Activated T-helper 17 cell treated with anti-CD3 and anti-CD28 coated beads, Interleukin-2, amount 50 U/mL, for 72 hours (primary cell): ENCODE measurements at regions not wholly inside any gene's neighbourhood (a gene's known extent, or its start where the extent isn't known, plus 50 kb on each side); places are given as distances from the start of the nearest gene placed in this dataset.

Experiments
- ATAC-seq: fragments of 150-1000 bp; cut with Tn5 transposase; replicated peaks from 2 replicates; pipeline ENCODE4 v1.10.0; 2021; ENCODE audit warnings: mild to moderate bottlenecking, moderate library complexity
- H3K27ac Mint-ChIP-seq: one replicate; pipeline ENCODE4 v1.8.0; 2022; ENCODE audit warnings: mixed read lengths
- H3K27me3 Mint-ChIP-seq: one replicate; pipeline ENCODE4 v1.8.0; 2022; ENCODE audit warnings: mixed read lengths
- H3K36me3 Mint-ChIP-seq: one replicate; pipeline ENCODE4 v1.8.0; 2022; ENCODE audit warnings: low read depth, mild to moderate bottlenecking, mixed read lengths
- H3K4me1 Mint-ChIP-seq: one replicate; pipeline ENCODE4 v1.8.0; 2022; ENCODE audit warnings: mixed read lengths
- H3K4me3 Mint-ChIP-seq: one replicate; pipeline ENCODE4 v1.8.0; 2022; ENCODE audit warnings: mild to moderate bottlenecking, mixed read lengths
- H3K9me3 Mint-ChIP-seq: one replicate; pipeline ENCODE4 v1.8.0; 2022; ENCODE audit warnings: mixed read lengths

DNA sequence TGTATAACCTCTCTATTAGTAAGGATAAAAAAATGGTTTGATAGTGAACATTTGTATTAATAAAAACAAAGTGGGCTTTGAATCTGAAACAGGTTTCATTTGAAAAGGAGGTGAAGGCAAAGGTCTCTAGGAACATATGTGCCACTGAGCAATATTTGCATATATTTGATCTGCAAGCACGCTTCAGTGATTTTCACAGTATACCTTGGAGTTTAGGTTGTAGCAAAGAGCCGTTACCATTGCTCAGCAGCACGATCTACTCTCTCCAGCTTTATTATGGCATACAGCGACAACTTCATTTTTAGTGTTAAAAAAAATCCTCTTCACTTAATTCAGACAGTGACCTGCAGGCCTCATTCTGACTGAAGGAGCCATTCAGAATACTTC is 75.8 kb upstream of the ZEB2 start:
- H3K36me3 Mint-ChIP-seq = no peaks in the 10 kb centered on the region

DNA sequence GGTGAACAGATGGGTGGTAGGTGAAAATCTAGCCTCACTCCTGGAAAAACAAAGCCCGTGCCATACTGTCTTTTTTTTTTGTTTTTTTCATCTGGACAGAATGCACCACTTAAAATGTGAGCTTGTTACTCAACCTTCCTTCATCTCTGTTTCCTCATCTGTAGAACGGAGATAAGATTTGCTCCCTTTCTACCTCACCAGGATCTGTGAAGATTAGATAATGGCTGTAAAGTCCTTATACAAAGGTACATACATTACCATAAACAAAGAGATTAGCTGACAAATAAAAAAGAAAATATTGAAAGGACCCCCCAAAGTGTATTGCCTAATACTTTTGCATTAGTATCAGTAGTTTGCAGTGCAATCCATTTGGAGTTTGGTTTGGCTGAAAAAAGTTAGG is 75.4 kb upstream of the ZEB2 start:
- Mint-ChIP-seq H3K27ac (no peak overlapping the region), H3K36me3 (no peaks in the 10 kb centered on the region), H3K9me3 (no peaks in the 10 kb centered on the region), H3K4me3 (no peak overlapping the region), H3K4me1 (peaks cover 5% of the 10 kb centered on the region), H3K27me3 (peaks cover 12% of the 10 kb centered on the region)
- ATAC-seq = no peak

More for the DNA sequence above, 75.8 kb upstream of the ZEB2 start:
- peaks cover 16% of the 10 kb centered on the region for H3K27me3 Mint-ChIP-seq
- H3K4me3 Mint-ChIP-seq = no peak overlapping the region
- H3K27ac Mint-ChIP-seq = no peak overlapping the region
- no peaks in the 10 kb centered on the region for H3K9me3 Mint-ChIP-seq
- peaks cover 5% of the 10 kb centered on the region for H3K4me1 Mint-ChIP-seq
- ATAC-seq = no peak

DNA sequence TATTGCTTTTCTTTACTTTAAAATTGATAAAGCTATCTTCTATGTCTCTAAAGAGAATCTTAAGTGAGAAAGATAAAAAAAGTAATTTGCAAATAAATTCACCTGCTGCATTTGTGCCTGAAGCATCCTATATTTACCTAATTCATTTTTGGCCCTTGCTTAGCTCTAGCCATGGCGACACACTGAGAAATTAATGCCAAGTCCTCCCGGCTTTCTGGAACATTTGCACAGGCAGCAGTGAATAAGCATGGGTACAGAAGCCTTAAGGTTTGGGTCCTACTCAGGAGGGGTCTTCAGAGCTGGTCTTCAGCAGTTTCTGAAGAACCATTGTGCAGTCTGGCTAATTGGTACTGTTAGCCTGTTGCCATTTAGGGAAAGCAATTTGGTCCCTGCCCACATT is 73.9 kb upstream of the ZEB2 start:
- Mint-ChIP-seq H3K9me3 (no peaks in the 10 kb centered on the region), H3K4me3 (no peak overlapping the region), H3K27me3 (peaks cover 9% of the 10 kb centered on the region), H3K27ac (no peak overlapping the region), H3K4me1 (peaks cover 5% of the 10 kb centered on the region), H3K36me3 (no peaks in the 10 kb centered on the region)
- no peak for ATAC-seq

DNA sequence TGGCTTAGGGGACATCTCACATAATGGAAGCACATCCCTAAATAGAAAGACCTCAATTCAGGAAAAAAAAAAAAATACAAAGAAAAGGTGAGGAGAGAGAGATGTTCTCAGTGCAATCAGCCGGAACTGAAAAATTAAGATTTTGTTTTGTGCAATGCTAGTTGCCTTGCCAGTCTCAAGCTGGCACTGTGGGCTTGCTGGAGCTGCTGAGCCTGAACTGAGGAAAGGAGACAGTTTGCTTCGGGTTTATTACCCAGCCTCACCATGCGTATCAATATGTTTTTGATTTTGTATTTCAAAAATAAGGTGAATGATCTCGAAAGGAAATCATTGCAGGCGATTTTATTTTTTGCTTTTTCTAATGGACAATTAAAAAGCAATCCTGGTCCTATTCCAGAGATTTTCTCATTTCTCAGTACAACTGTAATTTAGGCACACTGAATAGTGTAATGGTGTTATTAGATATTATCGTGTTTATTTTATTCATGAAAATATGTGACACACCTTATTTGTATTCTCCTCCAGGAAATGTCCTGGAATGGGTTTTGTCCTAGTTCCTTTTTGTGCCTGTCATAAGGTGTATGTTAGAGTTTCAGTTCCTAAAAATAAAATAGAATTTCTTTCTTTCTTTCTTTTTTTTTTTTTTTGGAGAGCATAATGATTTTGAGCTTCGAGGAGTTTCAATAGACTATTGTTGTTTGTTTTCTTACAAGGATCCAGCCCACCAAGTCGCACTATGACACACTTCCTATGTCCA is 72.8 kb upstream of the ZEB2 start:
- no peaks in the 10 kb centered on the region for H3K36me3 Mint-ChIP-seq
- peaks cover 7% of the 10 kb centered on the region for H3K27me3 Mint-ChIP-seq
- no peak for ATAC-seq
- no peaks in the 10 kb centered on the region for H3K9me3 Mint-ChIP-seq
- H3K4me3 Mint-ChIP-seq = no peak overlapping the region
- H3K27ac Mint-ChIP-seq = no peak overlapping the region
- H3K4me1 Mint-ChIP-seq = peaks cover 5% of the 10 kb centered on the region

DNA sequence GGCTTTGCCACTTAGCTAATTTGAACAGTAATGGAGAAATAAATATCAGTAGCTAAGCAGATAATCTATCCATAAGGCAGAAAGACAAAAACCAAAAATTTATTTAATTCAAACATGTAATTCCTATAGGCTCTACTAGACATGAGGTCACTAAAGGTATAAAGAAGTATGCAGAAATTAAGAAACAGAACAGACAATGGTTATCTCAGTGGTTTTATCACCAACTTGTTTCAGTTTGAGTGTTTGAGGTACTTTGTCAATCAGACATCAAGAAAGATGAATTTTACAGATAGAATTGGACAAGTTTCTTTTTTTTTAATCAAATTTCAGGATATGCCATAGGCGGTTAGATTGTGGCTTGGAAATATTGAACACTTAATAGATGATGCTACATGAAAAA is 67.4 kb upstream of the ZEB2 start:
- H3K27me3 Mint-ChIP-seq = peaks cover 10% of the 10 kb centered on the region
- H3K4me3 Mint-ChIP-seq = no peak overlapping the region
- no peak overlapping the region for H3K27ac Mint-ChIP-seq
- ATAC-seq = no peak
- H3K4me1 Mint-ChIP-seq = peaks cover 6% of the 10 kb centered on the region
- no peaks in the 10 kb centered on the region for H3K36me3 Mint-ChIP-seq
- no peaks in the 10 kb centered on the region for H3K9me3 Mint-ChIP-seq

DNA sequence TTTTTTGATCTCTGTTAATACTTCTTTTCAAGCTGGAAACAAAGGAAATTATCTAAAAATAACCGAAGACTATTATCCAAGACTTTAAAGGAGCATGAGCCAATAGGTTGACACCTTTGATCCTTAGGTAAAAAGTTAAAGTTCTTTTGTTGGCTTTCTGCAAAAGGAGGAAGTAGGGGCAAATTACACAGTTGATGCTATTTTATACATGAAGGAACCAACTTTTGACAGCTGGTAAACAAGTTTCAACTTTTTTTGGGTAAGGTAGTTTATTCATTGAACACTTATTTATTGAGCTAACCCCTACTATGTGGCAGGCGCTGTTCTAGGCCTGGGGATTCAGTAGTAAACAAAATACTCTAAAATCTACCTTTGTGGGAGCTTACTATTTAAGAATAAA is 66.6 kb upstream of the ZEB2 start:
- Mint-ChIP-seq H3K9me3 (no peaks in the 10 kb centered on the region), H3K4me3 (no peak overlapping the region), H3K27ac (no peak overlapping the region), H3K36me3 (no peaks in the 10 kb centered on the region), H3K4me1 (peaks cover 6% of the 10 kb centered on the region), H3K27me3 (peaks cover 10% of the 10 kb centered on the region)
- no peak for ATAC-seq

DNA sequence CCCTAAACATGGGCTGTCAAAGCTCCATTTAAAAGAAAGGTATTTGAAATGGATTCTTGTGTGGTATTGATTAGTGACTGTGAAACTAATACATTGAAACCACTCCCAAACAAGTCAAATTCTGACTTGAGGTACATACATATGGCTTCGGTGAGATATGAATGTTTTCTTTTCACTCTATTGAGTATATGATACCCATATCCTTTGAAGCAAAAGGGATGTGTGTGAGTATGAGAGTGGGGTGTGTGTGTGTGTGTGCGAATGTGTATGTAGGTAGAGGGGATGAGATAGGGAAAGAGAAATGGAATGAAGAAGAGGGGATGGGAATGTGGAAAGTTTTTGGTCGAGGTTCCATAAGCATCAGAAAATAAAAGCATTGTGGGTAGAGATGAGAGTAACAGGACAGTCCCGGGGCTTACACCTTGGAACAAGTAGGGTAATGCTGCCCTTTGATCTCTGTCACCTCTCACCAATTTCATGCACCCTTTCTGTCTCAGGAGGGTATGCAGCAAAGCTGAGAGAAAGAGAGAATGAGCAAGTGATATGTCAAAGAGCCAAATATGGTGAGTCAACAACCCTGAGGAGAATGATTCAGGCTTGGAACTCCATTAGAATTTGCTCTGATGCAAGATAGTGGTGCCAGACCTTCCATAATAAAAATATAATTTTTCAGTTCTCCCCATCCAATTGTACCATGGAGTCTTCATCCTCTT is 64.0 kb upstream of the ZEB2 start:
- no peaks in the 10 kb centered on the region for H3K9me3 Mint-ChIP-seq
- H3K4me3 Mint-ChIP-seq = peak overlapping the region; percentile 2
- ATAC-seq = peak; percentile 90
- H3K4me1 Mint-ChIP-seq = peaks cover 6% of the 10 kb centered on the region
- H3K27me3 Mint-ChIP-seq = peaks cover 10% of the 10 kb centered on the region
- no peaks in the 10 kb centered on the region for H3K36me3 Mint-ChIP-seq
- no peak overlapping the region for H3K27ac Mint-ChIP-seq

DNA sequence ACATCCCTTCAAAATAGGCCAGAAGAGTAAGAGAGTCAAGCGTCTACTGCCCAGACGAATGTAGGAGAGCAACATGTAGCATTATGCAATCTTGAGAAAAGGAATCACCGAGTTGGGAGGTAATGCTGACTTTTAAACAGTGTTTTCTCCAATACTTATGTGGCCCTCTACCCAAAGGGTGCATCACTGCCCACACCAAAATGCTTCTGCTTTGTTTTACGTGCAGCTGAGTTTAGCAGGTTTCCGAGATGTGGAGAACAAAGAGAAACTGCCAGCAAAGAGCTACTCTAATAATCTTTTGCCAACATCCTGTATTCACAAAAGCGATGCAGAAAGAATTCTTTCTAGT is 63.4 kb upstream of the ZEB2 start:
- peak overlapping the region; percentile 2 for H3K4me3 Mint-ChIP-seq
- no peak overlapping the region for H3K27ac Mint-ChIP-seq
- ATAC-seq = no peak
- peaks cover 10% of the 10 kb centered on the region for H3K27me3 Mint-ChIP-seq
- H3K36me3 Mint-ChIP-seq = no peaks in the 10 kb centered on the region
- no peaks in the 10 kb centered on the region for H3K9me3 Mint-ChIP-seq
- H3K4me1 Mint-ChIP-seq = peaks cover 6% of the 10 kb centered on the region

DNA sequence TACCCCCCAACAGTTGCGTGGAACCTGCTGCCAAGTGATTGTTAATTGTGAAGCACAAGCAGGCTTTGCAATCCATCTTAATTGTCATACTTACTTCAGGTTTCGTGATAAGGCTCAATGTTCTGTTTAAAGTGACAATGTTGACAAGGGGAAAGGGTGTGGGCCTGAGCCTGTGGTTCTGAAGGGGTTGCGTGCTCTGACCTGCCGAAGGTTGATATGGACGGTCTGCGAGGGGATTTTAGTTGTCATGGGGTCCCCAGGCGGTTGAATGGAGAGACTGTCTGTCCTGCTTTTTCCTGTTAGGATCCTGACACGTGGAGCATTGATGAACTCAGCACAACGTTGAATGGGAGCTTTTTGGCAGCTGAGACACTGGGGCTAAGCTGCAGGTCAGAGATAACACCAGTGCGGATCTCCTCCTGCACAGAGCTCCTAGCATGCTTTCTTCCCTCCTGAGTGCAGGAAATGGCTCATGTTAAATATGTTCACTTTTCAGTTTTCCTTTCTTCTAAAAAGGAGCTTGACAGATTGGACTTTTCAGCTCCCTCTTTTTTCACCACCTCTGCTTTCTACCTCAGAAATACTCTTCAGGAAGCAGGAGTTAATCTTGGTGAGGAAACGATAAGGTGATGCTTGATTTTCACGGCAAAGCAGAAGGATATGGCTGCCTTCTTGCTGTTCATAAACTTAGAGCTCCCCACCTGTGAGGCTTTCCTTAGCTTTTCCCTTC is 62.9 kb upstream of the ZEB2 start:
- Mint-ChIP-seq H3K27me3 (peaks cover 10% of the 10 kb centered on the region), H3K4me1 (peaks cover 6% of the 10 kb centered on the region), H3K27ac (no peak overlapping the region), H3K9me3 (no peaks in the 10 kb centered on the region), H3K4me3 (no peak overlapping the region), H3K36me3 (no peaks in the 10 kb centered on the region)
- no peak for ATAC-seq

DNA sequence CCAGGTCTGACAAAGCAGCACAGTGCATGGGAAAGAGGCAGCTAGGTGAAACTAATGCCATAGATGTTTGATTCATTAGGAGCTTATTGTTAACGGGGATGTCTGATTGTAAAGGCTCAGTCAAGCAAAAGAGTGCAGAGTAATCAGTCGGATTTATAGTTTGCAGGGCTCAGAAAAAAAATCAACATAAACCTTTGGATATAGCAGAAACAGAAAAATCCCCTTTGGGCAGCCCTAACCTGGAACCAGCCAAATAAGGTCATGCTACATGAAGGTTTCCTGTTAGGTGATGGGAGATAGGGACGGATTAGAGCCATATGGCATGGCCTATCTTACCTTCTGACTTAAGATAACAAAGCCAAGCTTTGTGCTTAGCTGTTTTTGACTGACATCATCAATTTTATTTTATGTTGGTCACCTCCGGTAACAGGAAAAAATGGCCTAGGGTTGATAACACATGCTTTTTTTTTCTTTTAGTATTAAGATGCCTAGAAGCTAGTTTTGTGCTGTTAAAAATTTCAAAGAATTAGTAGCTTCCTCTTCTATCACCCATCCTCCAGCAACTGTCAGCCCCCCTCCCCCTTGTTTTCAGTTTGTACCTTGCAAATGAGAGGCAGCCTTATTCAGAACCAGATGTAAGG is 60.7 kb upstream of the ZEB2 start:
- H3K36me3 Mint-ChIP-seq = no peaks in the 10 kb centered on the region
- no peak for ATAC-seq

DNA sequence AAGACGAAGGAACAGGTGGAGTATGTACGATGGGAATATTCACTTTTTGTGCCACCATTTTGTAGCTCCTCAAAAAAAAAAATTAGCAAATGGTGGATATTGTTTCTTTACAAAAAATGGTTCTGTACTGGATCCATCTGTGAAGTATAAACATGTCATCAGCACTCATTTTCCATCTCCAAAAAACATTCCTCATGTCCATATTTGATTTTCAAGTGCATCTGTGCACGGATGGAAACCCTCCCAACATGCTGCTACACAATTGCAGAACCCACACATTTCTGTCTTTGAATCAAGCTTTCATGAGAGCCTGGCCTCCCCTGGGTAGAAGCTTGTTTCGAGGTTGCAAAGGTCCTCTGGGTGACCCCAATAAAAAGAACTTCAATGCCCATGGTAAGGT is 59.6 kb upstream of the ZEB2 start:
- H3K27me3 Mint-ChIP-seq = peaks cover 4% of the 10 kb centered on the region
- H3K4me1 Mint-ChIP-seq = peaks cover 6% of the 10 kb centered on the region
- H3K36me3 Mint-ChIP-seq = no peaks in the 10 kb centered on the region
- no peak for ATAC-seq
- H3K4me3 Mint-ChIP-seq = no peak overlapping the region
- H3K9me3 Mint-ChIP-seq = no peaks in the 10 kb centered on the region
- no peak overlapping the region for H3K27ac Mint-ChIP-seq

More for the DNA sequence above, 60.7 kb upstream of the ZEB2 start:
- no peak overlapping the region for H3K4me3 Mint-ChIP-seq
- peaks cover 6% of the 10 kb centered on the region for H3K27me3 Mint-ChIP-seq
- H3K9me3 Mint-ChIP-seq = no peaks in the 10 kb centered on the region
- H3K4me1 Mint-ChIP-seq = peaks cover 6% of the 10 kb centered on the region
- no peak overlapping the region for H3K27ac Mint-ChIP-seq

DNA sequence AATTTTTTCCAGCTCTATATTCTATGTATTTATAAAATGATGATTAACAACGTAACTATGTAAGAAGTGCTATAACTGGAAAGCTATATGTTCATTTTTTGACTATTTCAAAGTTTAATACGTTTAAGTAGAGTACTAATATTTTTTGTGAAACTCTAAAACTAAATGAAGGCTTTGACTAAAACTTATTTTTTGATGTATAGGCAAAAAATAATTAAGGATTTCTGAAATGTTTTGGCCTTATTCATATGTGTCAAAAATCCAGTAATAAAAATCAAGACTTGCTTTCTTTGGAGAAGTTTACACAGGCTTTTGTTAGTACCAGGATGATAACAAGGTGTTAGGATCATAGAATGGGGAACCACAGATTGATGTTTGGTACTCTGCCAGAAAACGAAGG is 58.2 kb upstream of the ZEB2 start:
- H3K27ac Mint-ChIP-seq = no peak overlapping the region
- no peaks in the 10 kb centered on the region for H3K27me3 Mint-ChIP-seq

DNA sequence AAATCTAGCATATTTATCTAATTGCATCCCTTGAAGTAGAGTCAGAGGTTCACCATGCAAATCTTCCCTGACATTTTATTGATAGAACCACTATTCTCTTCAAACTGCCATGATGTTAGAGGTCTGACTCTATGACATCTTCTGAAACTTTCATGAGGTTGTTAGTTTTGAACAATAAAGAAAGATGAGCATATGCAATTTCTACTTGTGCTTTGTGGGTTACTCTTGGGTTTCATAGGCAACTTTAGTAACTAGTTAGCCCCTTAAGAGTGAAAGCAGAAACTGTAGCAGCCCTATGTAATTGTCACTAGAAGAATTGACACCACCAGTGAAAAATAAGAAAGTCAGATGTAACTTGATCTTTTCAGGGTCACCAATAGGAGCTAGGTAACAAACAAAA is 53.1 kb upstream of the ZEB2 start:
- H3K4me1 Mint-ChIP-seq = peaks cover 4% of the 10 kb centered on the region
- no peaks in the 10 kb centered on the region for H3K9me3 Mint-ChIP-seq
- H3K4me3 Mint-ChIP-seq = no peak overlapping the region
- peak; percentile 80 for ATAC-seq
- no peaks in the 10 kb centered on the region for H3K27me3 Mint-ChIP-seq
- H3K36me3 Mint-ChIP-seq = no peaks in the 10 kb centered on the region
- H3K27ac Mint-ChIP-seq = peak overlapping the region; percentile 2

More for the DNA sequence above, 58.2 kb upstream of the ZEB2 start:
- Mint-ChIP-seq H3K4me1 (no peaks in the 10 kb centered on the region), H3K36me3 (no peaks in the 10 kb centered on the region), H3K4me3 (no peak overlapping the region), H3K9me3 (no peaks in the 10 kb centered on the region)
- ATAC-seq = no peak

DNA sequence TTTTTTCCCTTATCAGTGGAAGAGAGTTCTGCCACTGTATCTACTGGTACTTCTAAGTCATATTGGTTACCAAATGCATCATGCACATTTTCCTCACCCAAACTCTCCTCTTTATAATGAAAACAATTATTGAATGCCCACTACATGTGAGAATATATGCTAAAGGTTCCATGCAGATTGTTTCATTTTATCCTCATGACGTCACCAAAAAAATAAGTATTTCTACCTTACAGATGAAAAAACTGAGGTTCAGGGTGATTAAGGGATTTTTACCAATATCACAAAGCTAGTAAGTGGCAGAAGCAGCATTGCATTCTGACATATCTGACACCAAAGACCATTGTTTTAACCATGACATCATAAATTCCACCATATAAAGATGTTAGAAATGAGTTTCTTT is 51.9 kb upstream of the ZEB2 start:
- H3K4me3 Mint-ChIP-seq = no peak overlapping the region
- no peaks in the 10 kb centered on the region for H3K9me3 Mint-ChIP-seq
- H3K27me3 Mint-ChIP-seq = no peaks in the 10 kb centered on the region
- no peaks in the 10 kb centered on the region for H3K36me3 Mint-ChIP-seq
- no peak for ATAC-seq
- H3K27ac Mint-ChIP-seq = no peak overlapping the region
- peaks cover 4% of the 10 kb centered on the region for H3K4me1 Mint-ChIP-seq
